Suprapubic skin (tissue), 3 donors: ENCODE measurements at regions not wholly inside any gene's neighbourhood (a gene's known extent, or its start where the extent isn't known, plus 50 kb on each side); places are given as distances from the start of the nearest gene placed in this dataset.

ENCODE experiments used
- EP300 ChIP-seq: sonication (generic); formaldehyde crosslinking; IDR thresholded peaks from one replicate; pipeline ENCODE4 v1.6.1; 2017; ENCODE audit warnings: antibody characterized with exemption
- POLR2A ChIP-seq, 2 donors: fragments of 450-650 bp; IDR thresholded peaks; one replicate each; pipeline ENCODE4 v1.6.1; 2017; ENCODE audit warnings: antibody characterized with exemption in 2 of 2, mild to moderate bottlenecking in 2 of 2, moderate library complexity in 2 of 2
- TF ChIP-seq, protein P1 (sequence below), 2 donors: fragments of 200-600 bp in 1 of 2; fragments of 450-650 bp in 1 of 2; sonication (generic) in 1 of 2; IDR thresholded peaks; one replicate each; pipeline ENCODE4 v1.5.1; 2016 to 2019; ENCODE audit warnings: antibody characterized with exemption in 2 of 2, mild to moderate bottlenecking in 1 of 2, moderate library complexity in 1 of 2

DNA sequence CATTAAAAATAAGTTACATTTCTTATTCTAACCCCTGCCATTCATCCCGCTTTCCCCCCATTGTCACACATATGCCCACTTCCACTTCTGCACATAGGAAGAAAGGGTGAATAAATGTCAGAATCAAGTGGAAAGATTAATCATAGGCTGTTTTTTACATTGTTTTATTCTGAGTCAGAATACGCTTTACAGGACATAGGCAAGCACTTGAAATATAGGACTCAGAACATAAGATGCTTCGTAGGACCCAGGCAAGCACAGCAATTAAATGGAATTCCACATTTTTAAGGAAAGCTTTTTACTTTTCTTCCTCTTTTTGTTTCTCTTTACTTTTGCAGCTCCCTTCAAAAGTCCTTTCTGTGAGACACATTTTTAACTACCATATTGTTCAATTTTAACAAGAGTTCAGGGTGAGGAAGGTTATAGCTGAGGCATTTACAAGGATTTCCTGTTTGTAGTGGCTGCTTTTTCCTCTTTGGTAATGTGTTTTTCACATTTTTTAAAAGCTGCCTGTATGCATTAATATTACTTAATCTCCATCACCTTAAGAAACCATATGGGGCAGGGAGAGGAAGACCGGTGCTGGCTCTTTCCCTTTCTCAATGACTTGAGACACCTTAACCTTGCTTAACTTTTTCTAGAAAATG lies 130.0 kb downstream of the TES start:
- TF ChIP-seq, protein P1, sequence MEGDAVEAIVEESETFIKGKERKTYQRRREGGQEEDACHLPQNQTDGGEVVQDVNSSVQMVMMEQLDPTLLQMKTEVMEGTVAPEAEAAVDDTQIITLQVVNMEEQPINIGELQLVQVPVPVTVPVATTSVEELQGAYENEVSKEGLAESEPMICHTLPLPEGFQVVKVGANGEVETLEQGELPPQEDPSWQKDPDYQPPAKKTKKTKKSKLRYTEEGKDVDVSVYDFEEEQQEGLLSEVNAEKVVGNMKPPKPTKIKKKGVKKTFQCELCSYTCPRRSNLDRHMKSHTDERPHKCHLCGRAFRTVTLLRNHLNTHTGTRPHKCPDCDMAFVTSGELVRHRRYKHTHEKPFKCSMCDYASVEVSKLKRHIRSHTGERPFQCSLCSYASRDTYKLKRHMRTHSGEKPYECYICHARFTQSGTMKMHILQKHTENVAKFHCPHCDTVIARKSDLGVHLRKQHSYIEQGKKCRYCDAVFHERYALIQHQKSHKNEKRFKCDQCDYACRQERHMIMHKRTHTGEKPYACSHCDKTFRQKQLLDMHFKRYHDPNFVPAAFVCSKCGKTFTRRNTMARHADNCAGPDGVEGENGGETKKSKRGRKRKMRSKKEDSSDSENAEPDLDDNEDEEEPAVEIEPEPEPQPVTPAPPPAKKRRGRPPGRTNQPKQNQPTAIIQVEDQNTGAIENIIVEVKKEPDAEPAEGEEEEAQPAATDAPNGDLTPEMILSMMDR (IDR thresholded peaks at IDR 0.05): no peak
- TF ChIP-seq EP300: no peak
- no peak for TF ChIP-seq POLR2A (IDR thresholded peaks at IDR 0.05)
